Upper lobe of left lung (tissue), 6 donors: ENCODE measurements at regions not wholly inside any gene's neighbourhood (a gene's known extent, or its start where the extent isn't known, plus 50 kb on each side); places are given as distances from the start of the nearest gene placed in this dataset.
A peak's percentile ranks its signal among the peaks of the same experiment; 100 is the strongest.

Experiments
- ATAC-seq, 2 donors: fragments of 200-7000 bp; cut with Tn5 transposase; one replicate each; pipeline ENCODE4 v1.9.1; 2022; ENCODE audit warnings: mild to moderate bottlenecking in 2 of 2, moderate library complexity in 2 of 2; ENCODE audit not compliant: low FRiP score in 2 of 2
- DNase-seq, 2 donors: peaks; one replicate each; pipeline ENCODE4 v3.0.0-alpha.2; 2019 to 2020
- H3K27ac ChIP-seq, 4 donors: fragments of 200-600 bp; sonication (generic); one replicate each; pipeline ENCODE4 v1.5.1; 2016 to 2019
- H3K27me3 ChIP-seq, 4 donors: fragments of 200-600 bp; sonication (generic); one replicate each; pipeline ENCODE4 v1.5.1; 2017 to 2019
- H3K36me3 ChIP-seq, 4 donors: fragments of 200-600 bp; sonication (generic); one replicate each; pipeline ENCODE4 v1.5.1; 2016 to 2019
- H3K4me1 ChIP-seq, 4 donors: fragments of 200-600 bp; sonication (generic); one replicate each; pipeline ENCODE4 v1.5.1; 2018 to 2019
- H3K4me3 ChIP-seq, 4 donors: fragments of 200-600 bp; sonication (generic); one replicate each; pipeline ENCODE4 v1.5.1; 2017 to 2019; ENCODE audit warnings: mild to moderate bottlenecking in 2 of 4, moderate library complexity in 1 of 4
- H3K9me3 ChIP-seq, 4 donors: fragments of 200-600 bp; sonication (generic); one replicate each; pipeline ENCODE4 v1.5.1; 2018 to 2019
- CTCF ChIP-seq, 6 experiments: fragments of 450-650 bp in 4 of 6; fragments of 200-600 bp in 2 of 6; sonication (generic) in 2 of 6; IDR thresholded peaks; one replicate each; pipeline ENCODE4 v1.5.1; 2016 to 2019; ENCODE audit warnings: antibody characterized with exemption in 6 of 6
- EP300 ChIP-seq, 4 donors: sonication (generic); formaldehyde crosslinking; IDR thresholded peaks; one replicate each; pipeline ENCODE4 v1.5.1; 2017; ENCODE audit warnings: antibody characterized with exemption in 4 of 4, control low read depth in 2 of 4
- POLR2A ChIP-seq, 4 donors: fragments of 450-650 bp; IDR thresholded peaks; one replicate each; pipeline ENCODE4 v1.5.1; 2016 to 2017; ENCODE audit warnings: antibody characterized with exemption in 4 of 4, mild to moderate bottlenecking in 2 of 4
- POLR2AphosphoS5 ChIP-seq, 2 donors: sonication (generic); formaldehyde crosslinking; IDR thresholded peaks; one replicate each; pipeline ENCODE4 v1.5.1; 2017; ENCODE audit warnings: antibody characterized with exemption in 2 of 2
- WGBS, 2 donors: methylation state at CpG; one replicate each; pipeline ENCODE4 v1.1.5; 2017 to 2018; 5-methylcytosine and 5-hydroxymethylcytosine counted together
- donor health status: DM: no; HTN: no; CAD: no; lungs with moderate emphysema.
- donor health status: DM: no; HTN: yes; CAD: no; lungs with severe emphysema.

- Histone ChIP-seq H3K4me3 (no peak overlapping the region), H3K36me3 (no peaks in the 10 kb centered on the region), H3K9me3 (no peaks in the 10 kb centered on the region), H3K4me1 (no peaks in the 10 kb centered on the region), H3K27me3 (no peaks in the 10 kb centered on the region), H3K27ac (no peak overlapping the region)
- ATAC-seq (no peak), DNase-seq (no peak)
- TF ChIP-seq CTCF (IDR thresholded peaks at IDR 0.05) = no peak
- no peak for TF ChIP-seq POLR2AphosphoS5 (IDR thresholded peaks at IDR 0.05)
- TF ChIP-seq POLR2A (IDR thresholded peaks at IDR 0.05) = no peak
- WGBS, 2 donors = 88 to 94% methylated on average over 4 of the region's 4 CpGs
These were observed 1522.2 kb downstream of the TBC1D22A start for GRCh38 chr22:48284671-48285070.

- Histone ChIP-seq H3K27me3 (no peaks in the 10 kb centered on the region), H3K36me3 (no peaks in the 10 kb centered on the region), H3K4me3 (no peak overlapping the region), H3K9me3 (no peaks in the 10 kb centered on the region), H3K27ac (no peak overlapping the region), H3K4me1 (no peaks in the 10 kb centered on the region)
- DNase-seq = no peak
- ATAC-seq = no peak
- no peak for TF ChIP-seq EP300 (IDR thresholded peaks at IDR 0.05)
- 92% methylated on average over 2 of the region's 2 CpGs for WGBS, 2 donors
These were observed 1520.4 kb downstream of the TBC1D22A start for GRCh38 chr22:48282804-48283203.

GRCh38 chr22:48279461-48279756 is 1517.0 kb downstream of the TBC1D22A start:
- H3K36me3 ChIP-seq = no peaks in the 10 kb centered on the region
- no peaks in the 10 kb centered on the region for H3K9me3 ChIP-seq
- no peaks in the 10 kb centered on the region for H3K27me3 ChIP-seq
- 85 to 88% methylated on average over 6 of the region's 6 CpGs for WGBS, 2 donors
- no peak for TF ChIP-seq POLR2AphosphoS5 (IDR thresholded peaks at IDR 0.05)
- TF ChIP-seq POLR2A (IDR thresholded peaks at IDR 0.05) = no peak
- no peak for TF ChIP-seq EP300 (IDR thresholded peaks at IDR 0.05)
- DNase-seq = no peak
- no peak for ATAC-seq
- H3K4me3 ChIP-seq = no peak overlapping the region
- H3K27ac ChIP-seq = no peak overlapping the region
- no peaks in the 10 kb centered on the region for H3K4me1 ChIP-seq

GRCh38 chr22:48278620-48279460 is 1516.4 kb downstream of the TBC1D22A start:
- 71 to 79% methylated on average over 14 to 19 of the region's 19 CpGs for WGBS, 2 donors
- H3K27me3 ChIP-seq = no peaks in the 10 kb centered on the region
- no peaks in the 10 kb centered on the region for H3K9me3 ChIP-seq
- no peaks in the 10 kb centered on the region for H3K36me3 ChIP-seq
- H3K27ac ChIP-seq = no peak overlapping the region
- H3K4me3 ChIP-seq = no peak overlapping the region
- no peaks in the 10 kb centered on the region for H3K4me1 ChIP-seq
- DNase-seq (no peak), ATAC-seq (no peak)
- TF ChIP-seq CTCF (IDR thresholded peaks at IDR 0.05) (no peak), EP300 (IDR thresholded peaks at IDR 0.05) (no peak), POLR2AphosphoS5 (IDR thresholded peaks at IDR 0.05) (no peak), POLR2A (IDR thresholded peaks at IDR 0.05) (no peak)

GRCh38 chr22:48277868-48278581 is 1515.6 kb downstream of the TBC1D22A start:
- ATAC-seq (no peak), DNase-seq (peak in 1 of 2 donors; percentile 69)
- no peaks in the 10 kb centered on the region for H3K36me3 ChIP-seq
- TF ChIP-seq CTCF (IDR thresholded peaks at IDR 0.05) (no peak), POLR2AphosphoS5 (IDR thresholded peaks at IDR 0.05) (no peak), EP300 (IDR thresholded peaks at IDR 0.05) (no peak), POLR2A (IDR thresholded peaks at IDR 0.05) (no peak)
- WGBS, 2 donors = 75 to 82% methylated on average over 16 to 18 of the region's 19 CpGs
- no peaks in the 10 kb centered on the region for H3K4me1 ChIP-seq
- no peak overlapping the region for H3K27ac ChIP-seq
- H3K27me3 ChIP-seq = no peaks in the 10 kb centered on the region
- H3K9me3 ChIP-seq = no peaks in the 10 kb centered on the region
- H3K4me3 ChIP-seq = no peak overlapping the region
